Ovary (tissue), 7 donors: ENCODE measurements at regions not wholly inside any gene's neighbourhood (a gene's known extent, or its start where the extent isn't known, plus 50 kb on each side); places are given as distances from the start of the nearest gene placed in this dataset.

Source experiments
- DNase-seq, 5 donors: peaks; one replicate each; pipeline ENCODE4 v3.0.0-alpha.2; 2019 to 2020
- H3K27ac ChIP-seq, 2 donors: fragments of 200-600 bp; one replicate each; pipeline versions ENCODE4 v1.5.1 to v1.8.0; 2019 to 2022
- H3K27me3 ChIP-seq: fragments of 200-600 bp; one replicate; pipeline ENCODE4 v1.8.0; 2022
- H3K36me3 ChIP-seq: fragments of 200-600 bp; sonication (generic); one replicate; pipeline ENCODE4 v1.5.1; 2019
- H3K4me1 ChIP-seq: one replicate; pipeline ENCODE4 v1.8.1; 2013; ENCODE audit warnings: mild to moderate bottlenecking, moderate library complexity; ENCODE audit not compliant: insufficient read depth
- H3K4me3 ChIP-seq: fragments of 200-600 bp; sonication (generic); one replicate; pipeline ENCODE4 v1.5.1; 2017
- H3K9me3 ChIP-seq, 2 donors: fragments of 200-600 bp in 1 of 2; sonication (generic) in 1 of 2; one replicate each; pipeline versions ENCODE4 v1.5.1 to v1.8.1; 2013 to 2019; ENCODE audit warnings: mild to moderate bottlenecking in 1 of 2, moderate library complexity in 1 of 2
- EP300 ChIP-seq: sonication (generic); formaldehyde crosslinking; IDR thresholded peaks from one replicate; pipeline ENCODE4 v1.6.1; 2017; ENCODE audit warnings: antibody characterized with exemption
- POLR2A ChIP-seq: fragments of 450-650 bp; IDR thresholded peaks from one replicate; pipeline ENCODE4 v1.6.1; 2017; ENCODE audit warnings: antibody characterized with exemption, mild to moderate bottlenecking, moderate library complexity
- WGBS, 3 donors: extraction: QIAGEN DNeasy Blood & Tissue Kit in 1 of 3; methylation state at CpG; one replicate each; pipeline versions ENCODE4 v1.1.5 to v1.1.7; 2013 to 2017; 5-methylcytosine and 5-hydroxymethylcytosine counted together
- intact Hi-C, 4 donors: fragments of 100-400 bp; cut with DNase I; formaldehyde crosslinking; loops; one replicate each; pipeline versions ENCODE4 v1.11.0 to v1.15.1; 2022 to 2023
- TF ChIP-seq, protein P1 (sequence below), 3 donors: fragments of 450-650 bp in 2 of 3; fragments of 200-600 bp in 1 of 3; IDR thresholded peaks; one replicate each; pipeline versions ENCODE4 v1.5.1 to v1.8.0; 2016 to 2022; ENCODE audit warnings: antibody characterized with exemption in 3 of 3, mild to moderate bottlenecking in 1 of 3
- donor health status: DM: no; HTN: no; CAD: no; lungs with moderate emphysema.
- donor health status: DM: no; HTN: no; CAD: no.
- donor health status: Bipolar disorder and iron deficiency.
- donor health status: DM: no; HTN: no; CAD: no.
- donor health status: DM: yes; HTN: yes; CAD: no.

DNA sequence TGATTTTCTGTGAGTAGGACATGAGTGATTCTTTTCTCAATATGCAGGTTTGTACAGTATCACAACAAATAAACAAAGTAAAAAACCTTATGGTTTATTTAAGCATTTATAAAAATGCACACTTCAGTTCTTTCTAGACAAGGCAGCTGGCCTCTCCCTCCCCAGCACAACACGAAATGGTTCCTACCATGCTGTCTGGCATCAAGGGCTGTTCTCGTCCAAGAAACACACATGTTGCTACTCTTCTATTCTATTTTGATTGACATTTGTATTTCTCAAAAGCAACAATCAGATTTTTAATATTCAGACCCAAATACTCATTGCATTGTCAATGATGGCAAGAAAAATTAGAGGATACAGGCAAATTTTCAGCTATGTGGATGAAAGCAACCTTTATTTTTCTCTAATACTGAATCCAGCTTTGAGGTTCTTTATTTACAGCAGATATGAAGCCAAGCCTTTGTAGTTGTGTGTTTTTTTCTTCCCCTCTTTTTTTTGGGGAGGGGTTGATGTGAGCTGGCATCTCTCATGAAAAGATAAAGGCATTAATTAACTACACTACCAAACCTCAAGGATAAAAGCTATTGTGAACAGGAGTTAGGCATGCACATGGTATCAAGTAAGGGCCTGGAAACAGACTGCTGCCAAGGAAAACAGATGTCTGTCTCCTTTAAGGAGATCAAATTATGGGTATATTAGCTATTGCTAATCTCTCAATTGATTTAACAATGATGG, 96.4 kb upstream of the PREP start:
- H3K27ac ChIP-seq: no peak overlapping the region
- H3K4me3 ChIP-seq: no peak overlapping the region
- TF ChIP-seq, protein P1, sequence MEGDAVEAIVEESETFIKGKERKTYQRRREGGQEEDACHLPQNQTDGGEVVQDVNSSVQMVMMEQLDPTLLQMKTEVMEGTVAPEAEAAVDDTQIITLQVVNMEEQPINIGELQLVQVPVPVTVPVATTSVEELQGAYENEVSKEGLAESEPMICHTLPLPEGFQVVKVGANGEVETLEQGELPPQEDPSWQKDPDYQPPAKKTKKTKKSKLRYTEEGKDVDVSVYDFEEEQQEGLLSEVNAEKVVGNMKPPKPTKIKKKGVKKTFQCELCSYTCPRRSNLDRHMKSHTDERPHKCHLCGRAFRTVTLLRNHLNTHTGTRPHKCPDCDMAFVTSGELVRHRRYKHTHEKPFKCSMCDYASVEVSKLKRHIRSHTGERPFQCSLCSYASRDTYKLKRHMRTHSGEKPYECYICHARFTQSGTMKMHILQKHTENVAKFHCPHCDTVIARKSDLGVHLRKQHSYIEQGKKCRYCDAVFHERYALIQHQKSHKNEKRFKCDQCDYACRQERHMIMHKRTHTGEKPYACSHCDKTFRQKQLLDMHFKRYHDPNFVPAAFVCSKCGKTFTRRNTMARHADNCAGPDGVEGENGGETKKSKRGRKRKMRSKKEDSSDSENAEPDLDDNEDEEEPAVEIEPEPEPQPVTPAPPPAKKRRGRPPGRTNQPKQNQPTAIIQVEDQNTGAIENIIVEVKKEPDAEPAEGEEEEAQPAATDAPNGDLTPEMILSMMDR (IDR thresholded peaks at IDR 0.05): no peak
- TF ChIP-seq POLR2A: no peak
- no peak for TF ChIP-seq EP300
- intact Hi-C loops: loop anchor here in 2 of 4 donors (10.0 kb wide), 2 partner anchors 495 to 585 kb away; partner anchors contain the start of gene PRDM1 (in 1 of the 2)
- no peaks in the 10 kb centered on the region for H3K4me1 ChIP-seq
- no peaks in the 10 kb centered on the region for H3K9me3 ChIP-seq
- H3K27me3 ChIP-seq: no peaks in the 10 kb centered on the region
- H3K36me3 ChIP-seq: no peaks in the 10 kb centered on the region
- 92 to 94% (median 93%) methylated on average over 2 of the region's 2 CpGs for WGBS, 3 donors
- no peak for DNase-seq

DNA sequence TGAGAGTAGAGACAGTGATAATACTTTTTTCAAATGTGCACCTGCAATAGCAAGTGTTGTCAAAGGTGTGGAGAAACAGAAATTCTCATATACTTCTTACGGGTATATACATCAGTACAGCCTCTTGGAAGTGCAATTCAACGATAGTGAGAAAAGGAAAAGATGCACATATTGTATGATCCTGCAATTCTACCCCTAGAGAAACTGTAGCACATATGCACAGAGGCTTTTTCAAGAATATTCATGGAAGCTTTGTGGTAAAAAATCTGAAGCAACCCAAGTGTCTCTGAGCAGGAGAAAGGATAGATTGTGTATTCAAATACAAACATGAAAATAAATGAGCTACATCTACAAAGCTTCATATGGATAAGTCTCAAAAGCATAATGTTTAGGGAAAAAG, 94.7 kb upstream of the PREP start:
- H3K4me1 ChIP-seq: peaks cover 6% of the 10 kb centered on the region
- no peaks in the 10 kb centered on the region for H3K27me3 ChIP-seq
- H3K36me3 ChIP-seq: no peaks in the 10 kb centered on the region
- DNase-seq: no peak
- 89 to 95% (median 92%) methylated on average over 2 of the region's 2 CpGs for WGBS, 3 donors
- no peak overlapping the region for H3K4me3 ChIP-seq
- H3K9me3 ChIP-seq: no peaks in the 10 kb centered on the region
- intact Hi-C loops: loop anchor here in 2 of 4 donors (10.0 kb wide), 2 partner anchors 497 to 587 kb away; partner anchors contain the start of gene PRDM1 (in 1 of the 2)
- TF ChIP-seq, protein P1 (IDR thresholded peaks at IDR 0.05): no peak
- no peak for TF ChIP-seq POLR2A
- TF ChIP-seq EP300: no peak
- H3K27ac ChIP-seq: no peak overlapping the region

DNA sequence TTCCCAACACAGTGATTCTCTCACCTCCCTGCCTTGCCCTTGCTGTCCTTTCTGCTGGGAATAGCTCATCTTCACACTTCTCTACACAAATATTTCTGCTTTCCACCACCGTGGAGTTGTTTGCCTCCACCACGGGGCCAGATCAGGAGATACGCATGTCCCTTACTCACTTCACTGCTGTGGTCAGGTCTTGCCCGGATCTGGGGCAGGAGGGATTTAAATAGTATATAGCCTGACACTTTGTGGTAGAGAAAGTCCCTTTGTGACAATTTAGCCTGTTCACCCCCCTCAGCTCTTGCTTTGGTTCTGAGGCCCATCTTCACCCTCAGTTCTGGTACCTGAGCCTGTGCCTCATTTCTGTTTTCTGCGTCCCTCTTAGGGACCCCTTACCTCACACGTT, 92.6 kb upstream of the PREP start:
- H3K27ac ChIP-seq: no peak overlapping the region
- no peak for DNase-seq
- WGBS, 3 donors: 87 to 90% (median 88%) methylated on average over 6 of the region's 6 CpGs
- no peaks in the 10 kb centered on the region for H3K36me3 ChIP-seq
- H3K27me3 ChIP-seq: no peaks in the 10 kb centered on the region
- intact Hi-C loops: loop anchor here in 2 of 4 donors (10.0 kb wide), 2 partner anchors 499 to 589 kb away; partner anchors contain the start of gene PRDM1 (in 1 of the 2)
- TF ChIP-seq EP300 (no peak), POLR2A (no peak)
- TF ChIP-seq, protein P1 (IDR thresholded peaks at IDR 0.05): no peak
- no peaks in the 10 kb centered on the region for H3K9me3 ChIP-seq
- peaks cover 10% of the 10 kb centered on the region for H3K4me1 ChIP-seq
- no peak overlapping the region for H3K4me3 ChIP-seq

DNA sequence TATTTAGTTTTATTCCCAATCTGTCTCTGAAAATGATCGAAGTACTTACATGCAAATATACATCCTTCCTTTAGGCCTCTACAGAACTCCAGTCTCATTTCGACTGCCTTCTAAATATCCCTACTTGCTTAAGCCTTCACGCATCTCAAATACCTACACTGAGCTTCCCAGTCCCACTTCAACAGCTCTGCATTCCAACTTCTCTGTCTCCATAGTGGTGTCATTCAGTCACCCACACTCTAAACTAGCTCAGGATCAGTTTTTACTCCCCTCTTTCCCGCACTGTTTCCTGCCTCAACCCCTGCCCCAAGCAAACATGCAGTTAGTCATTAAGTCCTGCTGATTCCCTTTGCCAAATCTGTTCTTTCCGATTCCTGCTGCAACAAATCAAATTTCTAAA, 91.8 kb upstream of the PREP start:
- intact Hi-C loops: loop anchor here in 2 of 4 donors (10.0 kb wide), 2 partner anchors 500 to 590 kb away; partner anchors contain the start of gene PRDM1 (in 1 of the 2)
- H3K27ac ChIP-seq: no peak overlapping the region
- no peaks in the 10 kb centered on the region for H3K9me3 ChIP-seq
- no peaks in the 10 kb centered on the region for H3K36me3 ChIP-seq
- no peaks in the 10 kb centered on the region for H3K27me3 ChIP-seq
- no peak for DNase-seq
- 88 to 92% (median 90%) methylated on average over 5 of the region's 5 CpGs for WGBS, 3 donors
- TF ChIP-seq EP300 (no peak), POLR2A (no peak)
- TF ChIP-seq, protein P1 (IDR thresholded peaks at IDR 0.05): no peak
- H3K4me3 ChIP-seq: no peak overlapping the region
- H3K4me1 ChIP-seq: peaks cover 10% of the 10 kb centered on the region
